Upper lobe of left lung (tissue), 6 donors: ENCODE measurements at regions not wholly inside any gene's neighbourhood (a gene's known extent, or its start where the extent isn't known, plus 50 kb on each side); places are given as distances from the start of the nearest gene placed in this dataset.

Experiments
- ATAC-seq, 2 donors: fragments of 200-7000 bp; cut with Tn5 transposase; one replicate each; pipeline ENCODE4 v1.9.1; 2022; ENCODE audit warnings: mild to moderate bottlenecking in 2 of 2, moderate library complexity in 2 of 2; ENCODE audit not compliant: low FRiP score in 2 of 2
- DNase-seq, 2 donors: peaks; one replicate each; pipeline ENCODE4 v3.0.0-alpha.2; 2019 to 2020
- H3K27ac ChIP-seq, 4 donors: fragments of 200-600 bp; sonication (generic); one replicate each; pipeline ENCODE4 v1.5.1; 2016 to 2019
- H3K27me3 ChIP-seq, 4 donors: fragments of 200-600 bp; sonication (generic); one replicate each; pipeline ENCODE4 v1.5.1; 2017 to 2019
- H3K36me3 ChIP-seq, 4 donors: fragments of 200-600 bp; sonication (generic); one replicate each; pipeline ENCODE4 v1.5.1; 2016 to 2019
- H3K4me1 ChIP-seq, 4 donors: fragments of 200-600 bp; sonication (generic); one replicate each; pipeline ENCODE4 v1.5.1; 2018 to 2019
- H3K4me3 ChIP-seq, 4 donors: fragments of 200-600 bp; sonication (generic); one replicate each; pipeline ENCODE4 v1.5.1; 2017 to 2019; ENCODE audit warnings: mild to moderate bottlenecking in 2 of 4, moderate library complexity in 1 of 4
- H3K9me3 ChIP-seq, 4 donors: fragments of 200-600 bp; sonication (generic); one replicate each; pipeline ENCODE4 v1.5.1; 2018 to 2019
- CTCF ChIP-seq, 6 experiments: fragments of 450-650 bp in 4 of 6; fragments of 200-600 bp in 2 of 6; sonication (generic) in 2 of 6; IDR thresholded peaks; one replicate each; pipeline ENCODE4 v1.5.1; 2016 to 2019; ENCODE audit warnings: antibody characterized with exemption in 6 of 6
- EP300 ChIP-seq, 4 donors: sonication (generic); formaldehyde crosslinking; IDR thresholded peaks; one replicate each; pipeline ENCODE4 v1.5.1; 2017; ENCODE audit warnings: antibody characterized with exemption in 4 of 4, control low read depth in 2 of 4
- POLR2A ChIP-seq, 4 donors: fragments of 450-650 bp; IDR thresholded peaks; one replicate each; pipeline ENCODE4 v1.5.1; 2016 to 2017; ENCODE audit warnings: antibody characterized with exemption in 4 of 4, mild to moderate bottlenecking in 2 of 4
- POLR2AphosphoS5 ChIP-seq, 2 donors: sonication (generic); formaldehyde crosslinking; IDR thresholded peaks; one replicate each; pipeline ENCODE4 v1.5.1; 2017; ENCODE audit warnings: antibody characterized with exemption in 2 of 2
- WGBS, 2 donors: methylation state at CpG; one replicate each; pipeline ENCODE4 v1.1.5; 2017 to 2018; 5-methylcytosine and 5-hydroxymethylcytosine counted together
- donor health status: DM: no; HTN: no; CAD: no; lungs with moderate emphysema.
- donor health status: DM: no; HTN: yes; CAD: no; lungs with severe emphysema.

GRCh38 chrX:129108936-129109335 lies 414.4 kb downstream of the SMARCA1 start:
- Histone ChIP-seq H3K27ac (no peak overlapping the region), H3K4me1 (no peaks in the 10 kb centered on the region), H3K27me3 (no peaks in the 10 kb centered on the region), H3K36me3 (no peaks in the 10 kb centered on the region), H3K9me3 (no peaks in the 10 kb centered on the region), H3K4me3 (no peak overlapping the region)
- DNase-seq (no peak), ATAC-seq (no peak)
- WGBS, 2 donors, result 82 to 97% methylated on average over 3 to 4 of the region's 4 CpGs
- TF ChIP-seq POLR2A (IDR thresholded peaks at IDR 0.05) (no peak), POLR2AphosphoS5 (IDR thresholded peaks at IDR 0.05) (no peak), EP300 (IDR thresholded peaks at IDR 0.05) (no peak), CTCF (IDR thresholded peaks at IDR 0.05) (no peak)

- no peak for TF ChIP-seq POLR2AphosphoS5 (IDR thresholded peaks at IDR 0.05)
- no peak for TF ChIP-seq EP300 (IDR thresholded peaks at IDR 0.05)
- no peak for TF ChIP-seq POLR2A (IDR thresholded peaks at IDR 0.05)
- TF ChIP-seq CTCF (IDR thresholded peaks at IDR 0.05), result no peak
- Histone ChIP-seq H3K4me3 (no peak overlapping the region), H3K27ac (no peak overlapping the region), H3K4me1 (no peaks in the 10 kb centered on the region), H3K9me3 (no peaks in the 10 kb centered on the region), H3K27me3 (no peaks in the 10 kb centered on the region), H3K36me3 (no peaks in the 10 kb centered on the region)
- WGBS, 2 donors, result 81 to 89% methylated on average over 3 of the region's 3 CpGs
- DNase-seq (no peak), ATAC-seq (no peak)
Measured at GRCh38 chrX:129099207-129099606, 424.1 kb downstream of the SMARCA1 start.

- Histone ChIP-seq H3K9me3 (no peaks in the 10 kb centered on the region), H3K36me3 (no peaks in the 10 kb centered on the region), H3K4me3 (no peak overlapping the region), H3K4me1 (no peaks in the 10 kb centered on the region), H3K27me3 (no peaks in the 10 kb centered on the region), H3K27ac (no peak overlapping the region)
- DNase-seq, result no peak
- TF ChIP-seq EP300 (IDR thresholded peaks at IDR 0.05) (no peak), POLR2AphosphoS5 (IDR thresholded peaks at IDR 0.05) (no peak), CTCF (IDR thresholded peaks at IDR 0.05) (no peak), POLR2A (IDR thresholded peaks at IDR 0.05) (no peak)
- no peak for ATAC-seq
Measured at GRCh38 chrX:129097668-129098067, 425.6 kb downstream of the SMARCA1 start.

- ATAC-seq (no peak), DNase-seq (no peak)
- 76 to 84% methylated on average over 2 of the region's 2 CpGs for WGBS, 2 donors
- H3K27ac ChIP-seq, result no peak overlapping the region
- H3K27me3 ChIP-seq, result no peaks in the 10 kb centered on the region
- no peaks in the 10 kb centered on the region for H3K36me3 ChIP-seq
- no peaks in the 10 kb centered on the region for H3K4me1 ChIP-seq
- H3K9me3 ChIP-seq, result no peaks in the 10 kb centered on the region
- no peak overlapping the region for H3K4me3 ChIP-seq
- TF ChIP-seq CTCF (IDR thresholded peaks at IDR 0.05) (no peak), EP300 (IDR thresholded peaks at IDR 0.05) (no peak), POLR2AphosphoS5 (IDR thresholded peaks at IDR 0.05) (no peak), POLR2A (IDR thresholded peaks at IDR 0.05) (no peak)
Measured at GRCh38 chrX:129093706-129094105, 429.6 kb downstream of the SMARCA1 start.

- H3K4me3 ChIP-seq, result no peak overlapping the region
- ATAC-seq (no peak), DNase-seq (no peak)
- no peaks in the 10 kb centered on the region for H3K27me3 ChIP-seq
- no peaks in the 10 kb centered on the region for H3K4me1 ChIP-seq
- H3K27ac ChIP-seq, result no peak overlapping the region
- TF ChIP-seq CTCF (IDR thresholded peaks at IDR 0.05) (no peak), POLR2A (IDR thresholded peaks at IDR 0.05) (no peak), POLR2AphosphoS5 (IDR thresholded peaks at IDR 0.05) (no peak), EP300 (IDR thresholded peaks at IDR 0.05) (no peak)
- no peaks in the 10 kb centered on the region for H3K9me3 ChIP-seq
- no peaks in the 10 kb centered on the region for H3K36me3 ChIP-seq
Measured at GRCh38 chrX:129092757-129093156, 430.5 kb downstream of the SMARCA1 start.
